Transverse colon (tissue), 3 donors: ENCODE measurements at regions not wholly inside any gene's neighbourhood (a gene's known extent, or its start where the extent isn't known, plus 50 kb on each side); places are given as distances from the start of the nearest gene placed in this dataset.

Experiments used
- CTCF ChIP-seq, 5 experiments: fragments of 200-600 bp in 3 of 5; fragments of 450-650 bp in 2 of 5; sonication (generic) in 3 of 5; IDR thresholded peaks; 1 replicate in 2 of 5; 2 replicates in 3 of 5; pipeline ENCODE4 v1.5.1; 2016 to 2017; ENCODE audit warnings: antibody characterized with exemption in 5 of 5, inconsistent platforms in 3 of 5, mild to moderate bottlenecking in 2 of 5, moderate library complexity in 1 of 5
- POLR2A ChIP-seq: fragments of 450-650 bp; IDR thresholded peaks from one replicate; pipeline ENCODE4 v1.6.1; 2016; ENCODE audit warnings: antibody characterized with exemption, mild to moderate bottlenecking, moderate library complexity

- no peak for TF ChIP-seq POLR2A
- TF ChIP-seq CTCF (IDR thresholded peaks at IDR 0.05) = no peak
Observed at GRCh38 chr2:142467321-142467720, 336.5 kb upstream of the LRP1B start.
